Esophagus squamous epithelium (tissue), 4 donors: ENCODE measurements at regions not wholly inside any gene's neighbourhood (a gene's known extent, or its start where the extent isn't known, plus 50 kb on each side); places are given as distances from the start of the nearest gene placed in this dataset.

Experiments
- CTCF ChIP-seq, 6 experiments: fragments of 450-650 bp in 4 of 6; fragments of 200-600 bp in 2 of 6; sonication (generic) in 2 of 6; IDR thresholded peaks; one replicate each; pipeline ENCODE4 v1.5.1; 2016 to 2019; ENCODE audit warnings: antibody characterized with exemption in 6 of 6, mild to moderate bottlenecking in 4 of 6, moderate library complexity in 4 of 6
- POLR2A ChIP-seq, 4 donors: fragments of 450-650 bp; IDR thresholded peaks; one replicate each; pipeline ENCODE4 v1.6.1; 2017; ENCODE audit warnings: antibody characterized with exemption in 4 of 4, mild to moderate bottlenecking in 4 of 4, moderate library complexity in 3 of 4

- no peak for TF ChIP-seq CTCF (IDR thresholded peaks at IDR 0.05)
- TF ChIP-seq POLR2A (IDR thresholded peaks at IDR 0.05), result no peak
Observed at GRCh38 chr2:12274591-12274990, 442.1 kb upstream of the TRIB2 start.
